OCI-LY1 (cell line): ENCODE measurements at regions not wholly inside any gene's neighbourhood (a gene's known extent, or its start where the extent isn't known, plus 50 kb on each side); places are given as distances from the start of the nearest gene placed in this dataset.

Experiments
- CTCF ChIP-seq: fragments of 200-600 bp; sonication (generic), shearing (Covaris generic); IDR thresholded peaks from 2 replicates; pipeline ENCODE4 v1.5.1; 2017; ENCODE audit warnings: mild to moderate bottlenecking, antibody characterized with exemption, low read length, moderate library complexity, mixed read lengths
- EZH2 ChIP-seq: fragments of 200-600 bp; sonication (generic), shearing (Covaris generic); IDR thresholded peaks from 2 replicates; pipeline ENCODE4 v1.8.0; 2017; ENCODE audit warnings: borderline replicate concordance, mixed run types, mild to moderate bottlenecking, antibody characterized with exemption, low read length, moderate library complexity, mixed read lengths

GRCh38 chr3:15940641-15941040, 142.9 kb upstream of the ANKRD28 start:
- TF ChIP-seq CTCF: no peak
- TF ChIP-seq EZH2: no peak
